Keratinocyte (primary cell): ENCODE measurements at regions not wholly inside any gene's neighbourhood (a gene's known extent, or its start where the extent isn't known, plus 50 kb on each side); places are given as distances from the start of the nearest gene placed in this dataset.

Experiments
- DNase-seq: peaks from one replicate; pipeline ENCODE4 v3.0.0-alpha.2; 2011; ENCODE audit warnings: low read depth, missing footprints, low spot score
- FAIRE-seq: peaks from 2 replicates; lab custom pipeline; 2011; peaks lifted over from hg19 to GRCh38; lab: Jason Lieb, UNC
- H2AFZ ChIP-seq: 2 replicates; pipeline ENCODE4 v1.6.0; 2012; ENCODE audit warnings: low read length, control low read depth, inconsistent platforms; ENCODE audit not compliant: control insufficient read depth
- H3K27ac ChIP-seq: 2 replicates; pipeline ENCODE4 v1.5.1; 2011; ENCODE audit warnings: low read length; ENCODE audit not compliant: control insufficient read depth, insufficient read depth
- H3K27me3 ChIP-seq: 3 replicates; pipeline ENCODE4 v1.6.0; 2011; ENCODE audit warnings: low read length; ENCODE audit not compliant: control insufficient read depth, insufficient read depth; ENCODE audit errors: extremely low read depth
- H3K36me3 ChIP-seq, 2 experiments: 2 replicates in 1 of 2; 3 replicates in 1 of 2; pipeline ENCODE4 v1.5.1; 2011; ENCODE audit warnings: low read length in 2 of 2, mild to moderate bottlenecking in 1 of 2; ENCODE audit not compliant: control insufficient read depth in 2 of 2, insufficient read depth in 2 of 2; ENCODE audit errors: extremely low read depth in 1 of 2
- H3K4me1 ChIP-seq: 3 replicates; pipeline ENCODE4 v1.5.1; 2011; ENCODE audit warnings: low read length; ENCODE audit not compliant: control insufficient read depth, insufficient read depth; ENCODE audit errors: extremely low read depth
- H3K4me2 ChIP-seq: 3 replicates; pipeline ENCODE4 v1.6.0; 2011; ENCODE audit warnings: low read depth, low read length; ENCODE audit not compliant: control insufficient read depth, insufficient read depth; ENCODE audit errors: extremely low read depth
- H3K4me3 ChIP-seq, 3 experiments: fragments of 200-600 bp in 1 of 3; sonication (generic) in 1 of 3; 2 replicates in 2 of 3; 3 replicates in 1 of 3; pipeline ENCODE4 v1.5.1; 2011 to 2016; ENCODE audit warnings: low read length in 3 of 3, mild to moderate bottlenecking in 3 of 3, control low read depth in 2 of 3, inconsistent platforms in 1 of 3, low read depth in 1 of 3, mixed read lengths in 1 of 3, mixed run types in 1 of 3, moderate library complexity in 1 of 3; ENCODE audit not compliant: control insufficient read depth in 2 of 3, insufficient read depth in 2 of 3; ENCODE audit errors: extremely low read depth in 1 of 3
- H3K79me2 ChIP-seq: 2 replicates; pipeline ENCODE4 v1.6.0; 2012; ENCODE audit warnings: low read length; ENCODE audit not compliant: control insufficient read depth, insufficient read depth
- H3K9ac ChIP-seq: 3 replicates; pipeline ENCODE4 v1.6.0; 2011; ENCODE audit warnings: low read length; ENCODE audit not compliant: control insufficient read depth, insufficient read depth; ENCODE audit errors: extremely low read depth
- H3K9me1 ChIP-seq: 3 replicates; pipeline ENCODE4 v1.6.0; 2011; ENCODE audit warnings: low read length; ENCODE audit not compliant: control insufficient read depth, insufficient read depth; ENCODE audit errors: extremely low read depth
- H3K9me3 ChIP-seq: 2 replicates; pipeline ENCODE4 v1.5.1; 2012; ENCODE audit warnings: low read depth, low read length; ENCODE audit not compliant: control insufficient read depth
- H4K20me1 ChIP-seq: 3 replicates; pipeline ENCODE4 v1.6.0; 2011; ENCODE audit warnings: low read length; ENCODE audit not compliant: control insufficient read depth, insufficient read depth; ENCODE audit errors: extremely low read depth
- CTCF ChIP-seq, 3 experiments: IDR thresholded peaks in 1 of 3; conservative IDR thresholded peaks in 1 of 3; optimal IDR thresholded peaks in 1 of 3; 2 replicates in 2 of 3; 3 replicates in 1 of 3; pipeline versions ENCODE3 to v1.5.1; 2011; ENCODE audit warnings: low read length in 3 of 3, mild to moderate bottlenecking in 3 of 3, moderate library complexity in 2 of 3, control low read depth in 1 of 3, inconsistent platforms in 1 of 3; ENCODE audit not compliant: insufficient read depth in 2 of 3; ENCODE audit errors: extremely low read depth in 1 of 3
- EZH2 ChIP-seq: IDR thresholded peaks from one replicate; pipeline ENCODE4 v1.6.1; 2012; ENCODE audit warnings: inconsistent platforms, mild to moderate bottlenecking, low read length, moderate library complexity
- dilution Hi-C: fragments of 300-500 bp; cut with MboI; formaldehyde crosslinking; loops from one replicate; pipeline ENCODE4 v1.7.0; 2020; ENCODE audit warnings: low sequenced_read_pairs; ENCODE audit not compliant: extremely low pct_ligation_motif_present

GRCh38 chr2:88933091-88933490 lies 241.6 kb downstream of the RPIA start:
- H3K27me3 ChIP-seq = peaks cover 2% of the 10 kb centered on the region
- H3K9ac ChIP-seq = no peak overlapping the region
- H3K4me3 ChIP-seq = no peak overlapping the region
- dilution Hi-C loops = no loop called here
- FAIRE-seq = no peak
- H3K9me1 ChIP-seq = no peaks in the 10 kb centered on the region
- H3K9me3 ChIP-seq = no peaks in the 10 kb centered on the region
- TF ChIP-seq EZH2 (no peak), CTCF (optimal IDR thresholded peaks at IDR 0.05 in 1 of 3, IDR thresholded peaks at IDR 0.05 in 1 of 3, conservative IDR thresholded peaks at IDR 0.05 in 1 of 3; ENCODE audit: extremely low read depth in 1 of 3, insufficient read depth in 2 of 3, low read length in 3 of 3) (no peak)
- no peak overlapping the region for H2AFZ ChIP-seq
- H3K79me2 ChIP-seq = no peaks in the 10 kb centered on the region
- no peaks in the 10 kb centered on the region for H4K20me1 ChIP-seq
- no peaks in the 10 kb centered on the region for H3K4me1 ChIP-seq
- H3K36me3 ChIP-seq = no peaks in the 10 kb centered on the region
- H3K27ac ChIP-seq = no peak overlapping the region
- no peak for DNase-seq
- no peak overlapping the region for H3K4me2 ChIP-seq

GRCh38 chr2:88933980-88934379 lies 242.5 kb downstream of the RPIA start:
- Histone ChIP-seq H3K27ac (no peak overlapping the region), H3K9ac (no peak overlapping the region), H2AFZ (no peak overlapping the region), H4K20me1 (no peaks in the 10 kb centered on the region), H3K9me3 (no peaks in the 10 kb centered on the region), H3K36me3 (no peaks in the 10 kb centered on the region), H3K4me2 (no peak overlapping the region), H3K79me2 (no peaks in the 10 kb centered on the region), H3K27me3 (peaks cover 2% of the 10 kb centered on the region), H3K9me1 (no peaks in the 10 kb centered on the region), H3K4me1 (no peaks in the 10 kb centered on the region), H3K4me3 (no peak overlapping the region)
- DNase-seq = no peak
- dilution Hi-C loops = no loop called here
- no peak for FAIRE-seq
- TF ChIP-seq EZH2 (no peak), CTCF (optimal IDR thresholded peaks at IDR 0.05 in 1 of 3, IDR thresholded peaks at IDR 0.05 in 1 of 3, conservative IDR thresholded peaks at IDR 0.05 in 1 of 3; ENCODE audit: extremely low read depth in 1 of 3, insufficient read depth in 2 of 3, low read length in 3 of 3) (peak in 1 of 3 experiments; percentile 16)
